ENCODE measurements at regions not wholly inside any gene's neighbourhood (a gene's known extent, or its start where the extent isn't known, plus 50 kb on each side); places are given as distances from the start of the nearest gene placed in this dataset.

- peak; percentile 7 for DNase-seq (ENCODE audit: low spot score)
Observed at GRCh38 chr22:22037740-22038139, 55.2 kb upstream of the TOP3B start.

GRCh38 chr22:22037229-22037628 is 54.6 kb upstream of the TOP3B start:
- no peak for DNase-seq (ENCODE audit: low spot score)

- DNase-seq (ENCODE audit: low spot score), result no peak
Observed at GRCh38 chr22:22036588-22036987, 54.0 kb upstream of the TOP3B start.

- DNase-seq (ENCODE audit: low spot score), result no peak
Observed at GRCh38 chr22:22035771-22036314, 53.3 kb upstream of the TOP3B start.

GRCh38 chr22:22035203-22035602 is 52.6 kb upstream of the TOP3B start:
- no peak for DNase-seq (ENCODE audit: low spot score)

- DNase-seq (ENCODE audit: low spot score), result no peak
Observed at GRCh38 chr22:22034469-22035132, 52.0 kb upstream of the TOP3B start.

GRCh38 chr22:22033803-22034468 is 51.3 kb upstream of the TOP3B start:
- no peak for DNase-seq (ENCODE audit: low spot score)

GRCh38 chr22:22032906-22033802 is 50.6 kb upstream of the TOP3B start:
- DNase-seq (ENCODE audit: low spot score), result no peak

GRCh38 chr22:22032099-22032905 is 49.7 kb upstream of the TOP3B start:
- no peak for DNase-seq (ENCODE audit: low spot score)
